B cell (primary cell): ENCODE measurements at regions not wholly inside any gene's neighbourhood (a gene's known extent, or its start where the extent isn't known, plus 50 kb on each side); places are given as distances from the start of the nearest gene placed in this dataset.

ENCODE experiments used
- CTCF ChIP-seq: fragments of 200-600 bp; IDR thresholded peaks from one replicate; pipeline ENCODE4 v1.8.0; 2022; ENCODE audit warnings: antibody characterized with exemption, mild to moderate bottlenecking
- EZH2 ChIP-seq: IDR thresholded peaks from 2 replicates; pipeline ENCODE4 v1.6.1; 2012; ENCODE audit warnings: borderline replicate concordance, low read depth, mild to moderate bottlenecking, moderate library complexity, low read length; ENCODE audit not compliant: insufficient read depth, poor library complexity, severe bottlenecking

DNA sequence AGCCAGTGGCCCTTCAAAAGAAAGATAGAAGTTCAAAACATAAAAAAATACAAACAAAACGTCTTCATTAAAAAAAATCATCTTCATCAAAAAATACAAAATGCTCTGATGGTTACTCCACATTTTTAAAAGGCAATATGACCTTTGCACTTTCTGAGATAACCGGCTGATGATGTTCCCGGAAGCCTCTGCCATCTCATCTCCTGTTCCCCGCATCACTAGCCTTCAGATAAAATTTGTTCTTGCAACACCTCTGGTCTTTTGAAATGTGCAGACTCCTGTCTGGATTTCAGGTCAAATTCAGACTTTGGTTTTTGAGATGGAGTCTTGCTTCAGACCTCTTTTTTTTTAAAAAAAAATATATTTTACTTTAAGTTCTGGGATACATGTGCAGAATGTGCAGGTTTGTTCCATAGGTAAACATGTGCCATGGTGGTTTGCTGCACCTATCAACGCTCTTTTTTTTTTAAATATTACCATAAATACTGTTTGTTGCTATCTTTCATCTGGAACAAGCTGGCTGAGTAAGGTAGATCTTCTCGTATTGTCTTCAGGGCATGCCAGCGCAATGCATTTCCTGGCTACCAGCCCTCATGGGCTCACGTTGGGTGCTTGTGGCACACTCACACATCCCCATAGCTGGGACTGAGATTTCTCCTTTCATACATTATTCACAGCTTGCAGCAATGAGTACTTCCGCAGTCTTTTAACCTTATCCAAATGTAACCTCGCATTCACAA, 418.9 kb upstream of the ARGLU1 start:
- TF ChIP-seq CTCF = no peak
- no peak for TF ChIP-seq EZH2
